KMS-11 (cell line): ENCODE measurements at regions not wholly inside any gene's neighbourhood (a gene's known extent, or its start where the extent isn't known, plus 50 kb on each side); places are given as distances from the start of the nearest gene placed in this dataset.

ENCODE experiments used
- H2AFZ ChIP-seq: fragments of 200-600 bp; sonication (generic); 2 replicates; pipeline ENCODE4 v1.6.1; 2016; ENCODE audit warnings: antibody characterized with exemption, mixed run types, low read depth
- H3K27ac ChIP-seq: fragments of 200-600 bp; sonication (generic); 2 replicates; pipeline ENCODE4 v1.6.1; 2016; ENCODE audit warnings: mild to moderate bottlenecking, mixed run types
- H3K27me3 ChIP-seq: fragments of 200-600 bp; sonication (generic); 2 replicates; pipeline ENCODE4 v1.6.1; 2017; ENCODE audit warnings: mild to moderate bottlenecking, low read depth, mixed run types, moderate library complexity; ENCODE audit not compliant: insufficient read depth
- H3K36me3 ChIP-seq: fragments of 200-600 bp; sonication (generic); 2 replicates; pipeline ENCODE4 v1.6.1; 2017; ENCODE audit warnings: mild to moderate bottlenecking, mixed run types; ENCODE audit not compliant: insufficient read depth
- H3K4me1 ChIP-seq: fragments of 200-600 bp; sonication (generic); 2 replicates; pipeline ENCODE4 v1.6.1; 2016; ENCODE audit warnings: mild to moderate bottlenecking, low read depth, mixed run types; ENCODE audit not compliant: poor library complexity, severe bottlenecking
- H3K4me2 ChIP-seq: fragments of 200-600 bp; sonication (generic); 2 replicates; pipeline ENCODE4 v1.7.0; 2016; ENCODE audit warnings: mild to moderate bottlenecking, mixed run types
- H3K4me3 ChIP-seq: fragments of 200-600 bp; sonication (generic); IDR thresholded peaks from 2 replicates; pipeline ENCODE4 v1.6.1; 2017; ENCODE audit warnings: low read depth, low read length, mixed read lengths; ENCODE audit not compliant: insufficient read depth
- H3K79me2 ChIP-seq: fragments of 200-600 bp; sonication (generic); 2 replicates; pipeline ENCODE4 v1.6.1; 2016; ENCODE audit warnings: low read depth, mixed run types; ENCODE audit not compliant: insufficient read depth
- H3K9ac ChIP-seq: fragments of 200-600 bp; sonication (generic); 2 replicates; pipeline ENCODE4 v1.6.1; 2016; ENCODE audit warnings: mild to moderate bottlenecking, mixed run types
- H4K20me1 ChIP-seq: fragments of 200-600 bp; sonication (generic); 2 replicates; pipeline ENCODE4 v1.6.1; 2016; ENCODE audit warnings: mild to moderate bottlenecking, mixed run types; ENCODE audit not compliant: insufficient read depth
- TF ChIP-seq, protein P1 (sequence below): fragments of 200-600 bp; sonication (generic); conservative IDR thresholded peaks from 2 replicates; pipeline ENCODE4 v1.6.1; 2017; ENCODE audit warnings: low read depth, mild to moderate bottlenecking, antibody characterized with exemption, low read length, moderate library complexity, mixed read lengths

DNA sequence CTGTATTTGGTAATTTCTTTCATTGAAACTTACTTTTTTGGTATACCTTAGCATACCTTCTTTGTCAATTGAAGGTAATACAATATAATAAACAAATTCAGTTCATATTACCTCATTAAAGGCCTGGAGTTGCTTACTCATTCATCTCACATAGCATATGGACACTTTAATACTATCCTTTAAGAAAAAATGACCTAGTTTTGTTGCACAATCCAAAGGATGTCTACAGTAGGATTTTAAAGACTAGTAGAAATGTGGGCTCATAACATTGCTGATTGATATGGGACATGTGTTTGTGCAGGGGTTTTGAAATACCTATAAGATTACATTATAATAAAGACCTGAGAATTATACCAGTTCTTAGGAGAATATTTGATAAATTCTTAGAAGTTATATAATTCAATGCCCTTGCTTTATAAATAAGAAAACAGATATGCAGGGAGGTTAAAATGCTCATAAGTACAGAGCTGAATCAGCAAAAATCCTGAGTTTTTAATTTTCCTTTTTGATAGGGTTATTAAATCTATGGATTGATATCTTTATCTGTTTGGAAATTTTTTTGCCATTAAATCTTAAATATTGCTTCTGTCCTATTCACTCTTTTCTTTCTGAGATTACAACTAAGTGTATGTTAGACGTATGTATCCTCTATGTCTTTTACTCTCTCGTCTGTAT lies 352.1 kb downstream of the ATP23 start:
- Histone ChIP-seq H3K9ac (no peak overlapping the region), H3K27me3 (no peaks in the 10 kb centered on the region), H3K79me2 (no peaks in the 10 kb centered on the region), H3K4me1 (no peaks in the 10 kb centered on the region), H3K27ac (no peak overlapping the region), H3K4me2 (no peak overlapping the region), H3K4me3 (no peak overlapping the region), H3K36me3 (no peaks in the 10 kb centered on the region), H4K20me1 (no peaks in the 10 kb centered on the region), H2AFZ (no peak overlapping the region)
- TF ChIP-seq, protein P1, sequence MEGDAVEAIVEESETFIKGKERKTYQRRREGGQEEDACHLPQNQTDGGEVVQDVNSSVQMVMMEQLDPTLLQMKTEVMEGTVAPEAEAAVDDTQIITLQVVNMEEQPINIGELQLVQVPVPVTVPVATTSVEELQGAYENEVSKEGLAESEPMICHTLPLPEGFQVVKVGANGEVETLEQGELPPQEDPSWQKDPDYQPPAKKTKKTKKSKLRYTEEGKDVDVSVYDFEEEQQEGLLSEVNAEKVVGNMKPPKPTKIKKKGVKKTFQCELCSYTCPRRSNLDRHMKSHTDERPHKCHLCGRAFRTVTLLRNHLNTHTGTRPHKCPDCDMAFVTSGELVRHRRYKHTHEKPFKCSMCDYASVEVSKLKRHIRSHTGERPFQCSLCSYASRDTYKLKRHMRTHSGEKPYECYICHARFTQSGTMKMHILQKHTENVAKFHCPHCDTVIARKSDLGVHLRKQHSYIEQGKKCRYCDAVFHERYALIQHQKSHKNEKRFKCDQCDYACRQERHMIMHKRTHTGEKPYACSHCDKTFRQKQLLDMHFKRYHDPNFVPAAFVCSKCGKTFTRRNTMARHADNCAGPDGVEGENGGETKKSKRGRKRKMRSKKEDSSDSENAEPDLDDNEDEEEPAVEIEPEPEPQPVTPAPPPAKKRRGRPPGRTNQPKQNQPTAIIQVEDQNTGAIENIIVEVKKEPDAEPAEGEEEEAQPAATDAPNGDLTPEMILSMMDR = no peak

- Histone ChIP-seq H2AFZ (no peak overlapping the region), H4K20me1 (no peaks in the 10 kb centered on the region), H3K79me2 (no peaks in the 10 kb centered on the region), H3K9ac (no peak overlapping the region), H3K4me2 (no peak overlapping the region), H3K27ac (no peak overlapping the region), H3K4me1 (no peaks in the 10 kb centered on the region), H3K27me3 (no peaks in the 10 kb centered on the region), H3K4me3 (no peak overlapping the region), H3K36me3 (no peaks in the 10 kb centered on the region)
- TF ChIP-seq, protein P1 = no peak
These were observed 353.9 kb downstream of the ATP23 start for GRCh38 chr12:58295268-58295667.

- Histone ChIP-seq H3K36me3 (no peaks in the 10 kb centered on the region), H2AFZ (no peak overlapping the region), H3K79me2 (no peaks in the 10 kb centered on the region), H3K4me1 (no peaks in the 10 kb centered on the region), H3K4me3 (no peak overlapping the region), H3K9ac (no peak overlapping the region), H3K27me3 (no peaks in the 10 kb centered on the region), H4K20me1 (no peaks in the 10 kb centered on the region), H3K4me2 (no peak overlapping the region), H3K27ac (no peak overlapping the region)
- TF ChIP-seq, protein P1 = no peak
These were observed 355.5 kb downstream of the ATP23 start for GRCh38 chr12:58296863-58297262.

DNA sequence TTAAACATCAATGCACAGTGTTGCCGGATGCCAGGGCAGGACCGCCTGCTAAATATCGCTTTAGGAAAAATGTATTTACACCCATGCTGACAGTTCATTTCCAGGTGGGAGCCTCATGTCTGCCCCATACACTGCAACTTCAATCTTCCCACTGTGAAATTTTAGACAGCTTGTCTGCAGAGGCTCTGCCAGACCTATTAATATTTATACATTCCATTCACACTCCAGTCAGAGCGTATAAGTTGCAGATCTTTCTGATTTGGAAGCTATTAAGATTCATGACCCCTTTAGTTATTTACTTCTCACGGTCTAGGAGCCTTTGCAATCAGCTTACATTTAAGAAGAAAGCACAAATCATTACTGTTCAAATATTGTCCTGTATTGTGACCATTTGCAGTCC lies 357.4 kb downstream of the ATP23 start:
- no peaks in the 10 kb centered on the region for H3K27me3 ChIP-seq
- H3K4me3 ChIP-seq = no peak overlapping the region
- no peak overlapping the region for H3K9ac ChIP-seq
- no peaks in the 10 kb centered on the region for H3K4me1 ChIP-seq
- H2AFZ ChIP-seq = no peak overlapping the region
- no peaks in the 10 kb centered on the region for H4K20me1 ChIP-seq
- TF ChIP-seq, protein P1 = no peak
- no peaks in the 10 kb centered on the region for H3K36me3 ChIP-seq
- no peaks in the 10 kb centered on the region for H3K79me2 ChIP-seq
- H3K27ac ChIP-seq = no peak overlapping the region
- H3K4me2 ChIP-seq = no peak overlapping the region
